T-helper 1 cell (primary cell): ENCODE measurements at regions not wholly inside any gene's neighbourhood (a gene's known extent, or its start where the extent isn't known, plus 50 kb on each side); places are given as distances from the start of the nearest gene placed in this dataset.

ENCODE experiments used
- DNase-seq, 5 donors: peaks; one replicate each; pipeline ENCODE4 v3.0.0-alpha.2; 2012 to 2020

GRCh38 chr16:79768276-79768970, 167.9 kb upstream of the MAF start:
- DNase-seq, result no peak

GRCh38 chr16:79767421-79768275, 167.1 kb upstream of the MAF start:
- DNase-seq, result no peak

GRCh38 chr16:79765901-79766394, 165.4 kb upstream of the MAF start:
- no peak for DNase-seq

- no peak for DNase-seq
Measured at GRCh38 chr16:79765431-79765830, 164.9 kb upstream of the MAF start.

- no peak for DNase-seq
Measured at GRCh38 chr16:79764415-79765110, 164.0 kb upstream of the MAF start.

- no peak for DNase-seq
Measured at GRCh38 chr16:79762217-79762616, 161.7 kb upstream of the MAF start.

GRCh38 chr16:79758615-79759346, 158.2 kb upstream of the MAF start:
- DNase-seq, result no peak

GRCh38 chr16:79757968-79758367, 157.4 kb upstream of the MAF start:
- DNase-seq, result no peak

GRCh38 chr16:79757163-79757562, 156.6 kb upstream of the MAF start:
- no peak for DNase-seq

GRCh38 chr16:79756571-79756970, 156.0 kb upstream of the MAF start:
- no peak for DNase-seq

GRCh38 chr16:79754501-79754900, 154.0 kb upstream of the MAF start:
- no peak for DNase-seq

- no peak for DNase-seq
Measured at GRCh38 chr16:79754081-79754480, 153.5 kb upstream of the MAF start.

GRCh38 chr16:79753286-79753685, 152.7 kb upstream of the MAF start:
- DNase-seq, result no peak

GRCh38 chr16:79752396-79752795, 151.9 kb upstream of the MAF start:
- DNase-seq, result no peak

GRCh38 chr16:79751471-79752184, 151.1 kb upstream of the MAF start:
- DNase-seq, result no peak

- DNase-seq, result no peak
Measured at GRCh38 chr16:79750311-79750710, 149.8 kb upstream of the MAF start.

- DNase-seq, result no peak
Measured at GRCh38 chr16:79748629-79749028, 148.1 kb upstream of the MAF start.

- DNase-seq, result no peak
Measured at GRCh38 chr16:79747688-79748087, 147.2 kb upstream of the MAF start.

- no peak for DNase-seq
Measured at GRCh38 chr16:79740252-79740651, 139.7 kb upstream of the MAF start.

- no peak for DNase-seq
Measured at GRCh38 chr16:79735271-79735670, 134.7 kb upstream of the MAF start.

- DNase-seq, result no peak
Measured at GRCh38 chr16:79734721-79735120, 134.2 kb upstream of the MAF start.

- DNase-seq, result no peak
Measured at GRCh38 chr16:79728923-79729240, 128.3 kb upstream of the MAF start.
